Ovary (tissue), 7 donors: ENCODE measurements at regions not wholly inside any gene's neighbourhood (a gene's known extent, or its start where the extent isn't known, plus 50 kb on each side); places are given as distances from the start of the nearest gene placed in this dataset.

ENCODE experiments used
- DNase-seq, 5 donors: peaks; one replicate each; pipeline ENCODE4 v3.0.0-alpha.2; 2019 to 2020
- H3K27ac ChIP-seq, 2 donors: fragments of 200-600 bp; one replicate each; pipeline versions ENCODE4 v1.5.1 to v1.8.0; 2019 to 2022
- H3K27me3 ChIP-seq: fragments of 200-600 bp; one replicate; pipeline ENCODE4 v1.8.0; 2022
- H3K36me3 ChIP-seq: fragments of 200-600 bp; sonication (generic); one replicate; pipeline ENCODE4 v1.5.1; 2019
- H3K4me1 ChIP-seq: one replicate; pipeline ENCODE4 v1.8.1; 2013; ENCODE audit warnings: mild to moderate bottlenecking, moderate library complexity; ENCODE audit not compliant: insufficient read depth
- H3K4me3 ChIP-seq: fragments of 200-600 bp; sonication (generic); one replicate; pipeline ENCODE4 v1.5.1; 2017
- H3K9me3 ChIP-seq, 2 donors: fragments of 200-600 bp in 1 of 2; sonication (generic) in 1 of 2; one replicate each; pipeline versions ENCODE4 v1.5.1 to v1.8.1; 2013 to 2019; ENCODE audit warnings: mild to moderate bottlenecking in 1 of 2, moderate library complexity in 1 of 2
- EP300 ChIP-seq: sonication (generic); formaldehyde crosslinking; IDR thresholded peaks from one replicate; pipeline ENCODE4 v1.6.1; 2017; ENCODE audit warnings: antibody characterized with exemption
- POLR2A ChIP-seq: fragments of 450-650 bp; IDR thresholded peaks from one replicate; pipeline ENCODE4 v1.6.1; 2017; ENCODE audit warnings: antibody characterized with exemption, mild to moderate bottlenecking, moderate library complexity
- WGBS, 3 donors: extraction: QIAGEN DNeasy Blood & Tissue Kit in 1 of 3; methylation state at CpG; one replicate each; pipeline versions ENCODE4 v1.1.5 to v1.1.7; 2013 to 2017; 5-methylcytosine and 5-hydroxymethylcytosine counted together
- intact Hi-C, 4 donors: fragments of 100-400 bp; cut with DNase I; formaldehyde crosslinking; loops; one replicate each; pipeline versions ENCODE4 v1.11.0 to v1.15.1; 2022 to 2023
- TF ChIP-seq, protein P1 (sequence below), 3 donors: fragments of 450-650 bp in 2 of 3; fragments of 200-600 bp in 1 of 3; IDR thresholded peaks; one replicate each; pipeline versions ENCODE4 v1.5.1 to v1.8.0; 2016 to 2022; ENCODE audit warnings: antibody characterized with exemption in 3 of 3, mild to moderate bottlenecking in 1 of 3
- donor health status: DM: no; HTN: no; CAD: no; lungs with moderate emphysema.
- donor health status: DM: no; HTN: no; CAD: no.
- donor health status: Bipolar disorder and iron deficiency.
- donor health status: DM: no; HTN: no; CAD: no.
- donor health status: DM: yes; HTN: yes; CAD: no.

- intact Hi-C loops, result loop anchor here in 1 of 4 donors (10.0 kb wide), 1 partner anchor 1180 kb away; no protein-coding TSS in a partner anchor
- no peak for DNase-seq
- TF ChIP-seq EP300 (no peak), POLR2A (no peak)
- TF ChIP-seq, protein P1, sequence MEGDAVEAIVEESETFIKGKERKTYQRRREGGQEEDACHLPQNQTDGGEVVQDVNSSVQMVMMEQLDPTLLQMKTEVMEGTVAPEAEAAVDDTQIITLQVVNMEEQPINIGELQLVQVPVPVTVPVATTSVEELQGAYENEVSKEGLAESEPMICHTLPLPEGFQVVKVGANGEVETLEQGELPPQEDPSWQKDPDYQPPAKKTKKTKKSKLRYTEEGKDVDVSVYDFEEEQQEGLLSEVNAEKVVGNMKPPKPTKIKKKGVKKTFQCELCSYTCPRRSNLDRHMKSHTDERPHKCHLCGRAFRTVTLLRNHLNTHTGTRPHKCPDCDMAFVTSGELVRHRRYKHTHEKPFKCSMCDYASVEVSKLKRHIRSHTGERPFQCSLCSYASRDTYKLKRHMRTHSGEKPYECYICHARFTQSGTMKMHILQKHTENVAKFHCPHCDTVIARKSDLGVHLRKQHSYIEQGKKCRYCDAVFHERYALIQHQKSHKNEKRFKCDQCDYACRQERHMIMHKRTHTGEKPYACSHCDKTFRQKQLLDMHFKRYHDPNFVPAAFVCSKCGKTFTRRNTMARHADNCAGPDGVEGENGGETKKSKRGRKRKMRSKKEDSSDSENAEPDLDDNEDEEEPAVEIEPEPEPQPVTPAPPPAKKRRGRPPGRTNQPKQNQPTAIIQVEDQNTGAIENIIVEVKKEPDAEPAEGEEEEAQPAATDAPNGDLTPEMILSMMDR (IDR thresholded peaks at IDR 0.05), result no peak
- 96 to 98% (median 98%) methylated on average over 3 of the region's 3 CpGs for WGBS, 3 donors
- Histone ChIP-seq H3K27me3 (no peaks in the 10 kb centered on the region), H3K9me3 (no peaks in the 10 kb centered on the region), H3K4me1 (no peaks in the 10 kb centered on the region), H3K36me3 (no peaks in the 10 kb centered on the region), H3K4me3 (no peak overlapping the region), H3K27ac (no peak overlapping the region)
Observed at GRCh38 chr16:80104401-80104800, 436.4 kb upstream of the DYNLRB2 start.

DNA sequence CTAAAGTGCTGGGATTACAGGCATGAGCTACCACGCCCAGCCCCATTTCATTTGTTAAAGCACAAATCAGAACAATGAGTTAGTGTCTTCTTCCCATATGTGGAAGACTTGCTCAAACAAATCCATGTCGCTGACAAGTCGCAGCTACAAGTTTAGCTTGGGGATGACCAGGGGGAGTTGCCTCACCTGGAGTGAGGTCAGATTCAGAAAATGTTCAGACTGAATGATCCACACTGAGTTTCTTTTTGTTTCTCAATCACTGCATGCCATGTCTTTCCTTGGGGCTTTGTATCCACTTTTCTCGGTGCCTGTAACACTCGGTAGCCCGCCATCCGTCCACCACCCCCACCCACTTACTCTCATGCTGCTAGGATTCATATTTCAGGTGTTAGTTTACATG, 437.3 kb upstream of the DYNLRB2 start:
- DNase-seq, result no peak
- no peak for TF ChIP-seq POLR2A
- TF ChIP-seq, protein P1 (IDR thresholded peaks at IDR 0.05), result no peak
- intact Hi-C loops, result loop anchor here in 1 of 4 donors (10.0 kb wide), 1 partner anchor 1179 kb away; no protein-coding TSS in a partner anchor
- no peaks in the 10 kb centered on the region for H3K36me3 ChIP-seq
- H3K4me3 ChIP-seq, result no peak overlapping the region
- H3K27me3 ChIP-seq, result no peaks in the 10 kb centered on the region
- H3K4me1 ChIP-seq, result no peaks in the 10 kb centered on the region
- H3K27ac ChIP-seq, result no peak overlapping the region
- H3K9me3 ChIP-seq, result no peaks in the 10 kb centered on the region
- WGBS, 3 donors, result 93 to 96% (median 94%) methylated on average over 7 of the region's 7 CpGs

GRCh38 chr16:80100846-80101451, 439.8 kb upstream of the DYNLRB2 start:
- TF ChIP-seq EP300, result no peak
- DNase-seq, result no peak
- intact Hi-C loops, result loop anchor here in 1 of 4 donors (10.0 kb wide), 1 partner anchor 1176 kb away; no protein-coding TSS in a partner anchor
- H3K4me3 ChIP-seq, result no peak overlapping the region
- no peaks in the 10 kb centered on the region for H3K9me3 ChIP-seq
- no peak overlapping the region for H3K27ac ChIP-seq
- no peaks in the 10 kb centered on the region for H3K27me3 ChIP-seq
- H3K36me3 ChIP-seq, result no peaks in the 10 kb centered on the region
- no peaks in the 10 kb centered on the region for H3K4me1 ChIP-seq

GRCh38 chr16:80100186-80100585, 440.6 kb upstream of the DYNLRB2 start:
- TF ChIP-seq EP300 (no peak), POLR2A (no peak)
- TF ChIP-seq, protein P1 (IDR thresholded peaks at IDR 0.05), result no peak
- no peak overlapping the region for H3K27ac ChIP-seq
- no peaks in the 10 kb centered on the region for H3K27me3 ChIP-seq
- no peaks in the 10 kb centered on the region for H3K4me1 ChIP-seq
- intact Hi-C loops, result loop anchor here in 1 of 4 donors (10.0 kb wide), 1 partner anchor 1175 kb away; no protein-coding TSS in a partner anchor
- no peak overlapping the region for H3K4me3 ChIP-seq
- no peaks in the 10 kb centered on the region for H3K9me3 ChIP-seq
- DNase-seq, result no peak
- no peaks in the 10 kb centered on the region for H3K36me3 ChIP-seq

DNA sequence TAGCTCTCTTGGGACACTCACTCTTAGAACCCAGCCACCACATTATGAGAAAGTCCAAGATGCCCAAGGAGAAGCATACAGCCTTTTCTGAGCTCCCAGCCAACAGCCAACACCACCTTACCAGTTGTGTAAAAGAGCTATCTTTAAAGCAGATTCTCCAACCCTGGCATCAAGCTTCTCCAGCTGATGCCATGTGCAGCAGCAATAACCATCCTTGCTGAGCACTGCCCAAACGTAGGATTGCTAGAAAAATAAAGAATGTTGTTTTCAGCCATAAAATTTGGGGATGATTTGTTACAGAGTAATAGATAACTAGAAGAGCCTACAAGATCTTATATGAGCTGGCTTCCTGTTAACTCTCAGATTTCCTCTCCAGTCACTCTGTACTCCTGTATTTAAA, 443.7 kb upstream of the DYNLRB2 start:
- intact Hi-C loops, result no loop called here
- no peaks in the 10 kb centered on the region for H3K9me3 ChIP-seq
- DNase-seq, result no peak
- no peak for TF ChIP-seq POLR2A
- TF ChIP-seq, protein P1 (IDR thresholded peaks at IDR 0.05), result no peak
- TF ChIP-seq EP300, result no peak
- no peaks in the 10 kb centered on the region for H3K4me1 ChIP-seq
- 81 to 90% (median 86%) methylated on average over 1 of the region's 1 CpG for WGBS, 3 donors
- H3K36me3 ChIP-seq, result no peaks in the 10 kb centered on the region
- no peaks in the 10 kb centered on the region for H3K27me3 ChIP-seq
- no peak overlapping the region for H3K27ac ChIP-seq
- no peak overlapping the region for H3K4me3 ChIP-seq
